Astrocyte (in vitro differentiated cells and primary cell): ENCODE measurements at regions not wholly inside any gene's neighbourhood (a gene's known extent, or its start where the extent isn't known, plus 50 kb on each side); places are given as distances from the start of the nearest gene placed in this dataset.

ENCODE experiments used
- DNase-seq: peaks from one replicate; pipeline ENCODE4 v3.0.0-alpha.2; 2010; ENCODE audit warnings: low read depth
- FAIRE-seq: peaks from 2 replicates; lab custom pipeline; 2011; peaks lifted over from hg19 to GRCh38; lab: Jason Lieb, UNC
- H2AFZ ChIP-seq: 2 replicates; pipeline ENCODE4 v1.6.0; 2012; ENCODE audit warnings: low read depth, low read length, inconsistent platforms
- H3K27ac ChIP-seq: 2 replicates; pipeline ENCODE4 v1.5.1; 2011; ENCODE audit warnings: low read depth, low read length, inconsistent platforms
- H3K27me3 ChIP-seq: 2 replicates; pipeline ENCODE4 v1.6.0; 2011; ENCODE audit warnings: low read length, inconsistent platforms; ENCODE audit not compliant: insufficient read depth
- H3K36me3 ChIP-seq: 2 replicates; pipeline ENCODE4 v1.5.1; 2011; ENCODE audit warnings: low read length, inconsistent platforms; ENCODE audit not compliant: insufficient read depth
- H3K4me1 ChIP-seq: 2 replicates; pipeline ENCODE4 v1.5.1; 2011; ENCODE audit warnings: low read length, inconsistent platforms; ENCODE audit not compliant: insufficient read depth
- H3K4me2 ChIP-seq: 2 replicates; pipeline ENCODE4 v1.6.0; 2012; ENCODE audit warnings: low read length, inconsistent platforms
- H3K4me3 ChIP-seq: 2 replicates; pipeline ENCODE4 v1.5.1; 2011; ENCODE audit warnings: low read depth, mild to moderate bottlenecking, low read length, inconsistent platforms; ENCODE audit not compliant: insufficient read depth
- H3K79me2 ChIP-seq: 2 replicates; pipeline ENCODE4 v1.6.0; 2012; ENCODE audit warnings: mild to moderate bottlenecking, low read length, inconsistent platforms; ENCODE audit not compliant: insufficient read depth
- H3K9ac ChIP-seq: 2 replicates; pipeline ENCODE4 v1.6.0; 2012; ENCODE audit warnings: mild to moderate bottlenecking, low read length, inconsistent platforms
- H3K9me3 ChIP-seq: 2 replicates; pipeline ENCODE4 v1.5.1; 2012; ENCODE audit warnings: low read depth, mild to moderate bottlenecking, low read length, inconsistent platforms; ENCODE audit not compliant: insufficient read depth
- H4K20me1 ChIP-seq: 2 replicates; pipeline ENCODE4 v1.6.0; 2012; ENCODE audit warnings: low read length, inconsistent platforms; ENCODE audit not compliant: insufficient read depth
- H3K27ac Mint-ChIP-seq: one replicate; pipeline ENCODE4 v1.8.0; 2021; ENCODE audit warnings: mild to moderate bottlenecking, mixed read lengths; ENCODE audit not compliant: unreplicated experiment
- H3K27me3 Mint-ChIP-seq: one replicate; pipeline ENCODE4 v1.8.0; 2021; ENCODE audit warnings: low read depth, mixed read lengths; ENCODE audit not compliant: unreplicated experiment
- H3K36me3 Mint-ChIP-seq: one replicate; pipeline ENCODE4 v1.8.0; 2021; ENCODE audit warnings: low read depth, mixed read lengths; ENCODE audit not compliant: unreplicated experiment
- H3K4me1 Mint-ChIP-seq: one replicate; pipeline ENCODE4 v1.8.0; 2021; ENCODE audit warnings: low read depth, mixed read lengths; ENCODE audit not compliant: unreplicated experiment
- H3K4me3 Mint-ChIP-seq: one replicate; pipeline ENCODE4 v1.8.0; 2021; ENCODE audit warnings: mild to moderate bottlenecking, moderate library complexity, mixed read lengths; ENCODE audit not compliant: unreplicated experiment
- H3K9me3 Mint-ChIP-seq: one replicate; pipeline ENCODE4 v1.8.0; 2021; ENCODE audit warnings: mild to moderate bottlenecking, mixed read lengths; ENCODE audit not compliant: unreplicated experiment
- EZH2 ChIP-seq: IDR thresholded peaks from 2 replicates; pipeline ENCODE4 v1.6.1; 2012; ENCODE audit warnings: mild to moderate bottlenecking, low read length, inconsistent platforms; ENCODE audit not compliant: insufficient read depth
- TF ChIP-seq, protein P1 (sequence below): IDR thresholded peaks from 2 replicates; pipeline ENCODE4 v1.5.1; 2011; ENCODE audit warnings: low read depth, mild to moderate bottlenecking, inconsistent platforms, low read length, moderate library complexity; ENCODE audit not compliant: insufficient read depth

DNA sequence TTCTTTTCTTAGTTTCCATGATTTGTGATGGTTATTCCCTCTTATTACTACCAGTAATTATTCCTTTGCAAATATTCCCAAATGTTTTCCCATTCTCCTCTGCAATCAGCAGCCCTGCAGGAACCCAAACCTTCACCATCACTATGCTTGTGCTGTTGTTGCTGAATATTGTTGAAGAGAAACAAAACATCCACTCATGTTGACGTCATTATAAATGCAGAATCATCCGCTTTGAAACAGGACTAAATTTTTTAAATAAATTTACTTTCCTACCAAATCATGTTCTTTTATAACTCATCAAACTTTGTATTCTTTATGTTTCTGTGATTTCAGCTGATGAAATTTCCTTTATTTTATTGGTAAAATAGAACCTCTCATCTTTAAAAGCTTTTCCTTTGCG is 787.0 kb upstream of the B3GALT2 start:
- no peak overlapping the region for H2AFZ ChIP-seq
- FAIRE-seq, result no peak

DNA sequence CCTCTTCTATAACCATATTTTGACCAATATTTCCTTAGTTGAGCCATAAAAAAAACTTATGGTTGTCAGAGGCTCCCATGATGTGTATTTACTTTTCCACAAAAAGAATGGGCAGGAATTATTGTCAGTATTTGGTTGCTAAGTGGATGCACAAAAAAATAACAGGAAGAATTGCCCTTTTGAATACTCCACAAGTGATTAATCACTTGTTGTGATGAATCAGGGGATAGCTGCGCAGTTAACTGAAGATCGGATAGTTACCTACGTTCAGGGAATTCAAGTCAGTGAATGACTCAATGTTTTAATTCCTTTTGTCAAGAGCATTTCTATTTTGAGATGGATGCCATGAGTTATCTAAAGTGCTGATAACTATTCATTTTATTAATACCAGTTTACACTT is 785.2 kb upstream of the B3GALT2 start:
- Histone ChIP-seq H3K9ac (no peak overlapping the region), H3K36me3 (no peaks in the 10 kb centered on the region), H3K9me3 (no peaks in the 10 kb centered on the region), H3K27me3 (no peaks in the 10 kb centered on the region), H3K27ac (peak overlapping the region; percentile 78), H3K79me2 (no peaks in the 10 kb centered on the region), H2AFZ (no peak overlapping the region), H3K4me1 (peaks cover 10% of the 10 kb centered on the region), H3K4me3 (no peak overlapping the region), H4K20me1 (no peaks in the 10 kb centered on the region), H3K4me2 (no peak overlapping the region)
- Mint-ChIP-seq H3K9me3 (no peaks in the 10 kb centered on the region), H3K4me1 (peaks cover 3% of the 10 kb centered on the region), H3K27me3 (no peaks in the 10 kb centered on the region), H3K4me3 (no peak overlapping the region), H3K36me3 (no peaks in the 10 kb centered on the region), H3K27ac (no peak overlapping the region)
- FAIRE-seq (no peak), DNase-seq (peak; percentile 95)
- no peak for TF ChIP-seq EZH2
- TF ChIP-seq, protein P1, sequence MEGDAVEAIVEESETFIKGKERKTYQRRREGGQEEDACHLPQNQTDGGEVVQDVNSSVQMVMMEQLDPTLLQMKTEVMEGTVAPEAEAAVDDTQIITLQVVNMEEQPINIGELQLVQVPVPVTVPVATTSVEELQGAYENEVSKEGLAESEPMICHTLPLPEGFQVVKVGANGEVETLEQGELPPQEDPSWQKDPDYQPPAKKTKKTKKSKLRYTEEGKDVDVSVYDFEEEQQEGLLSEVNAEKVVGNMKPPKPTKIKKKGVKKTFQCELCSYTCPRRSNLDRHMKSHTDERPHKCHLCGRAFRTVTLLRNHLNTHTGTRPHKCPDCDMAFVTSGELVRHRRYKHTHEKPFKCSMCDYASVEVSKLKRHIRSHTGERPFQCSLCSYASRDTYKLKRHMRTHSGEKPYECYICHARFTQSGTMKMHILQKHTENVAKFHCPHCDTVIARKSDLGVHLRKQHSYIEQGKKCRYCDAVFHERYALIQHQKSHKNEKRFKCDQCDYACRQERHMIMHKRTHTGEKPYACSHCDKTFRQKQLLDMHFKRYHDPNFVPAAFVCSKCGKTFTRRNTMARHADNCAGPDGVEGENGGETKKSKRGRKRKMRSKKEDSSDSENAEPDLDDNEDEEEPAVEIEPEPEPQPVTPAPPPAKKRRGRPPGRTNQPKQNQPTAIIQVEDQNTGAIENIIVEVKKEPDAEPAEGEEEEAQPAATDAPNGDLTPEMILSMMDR, result no peak

More for the DNA sequence above, 787.0 kb upstream of the B3GALT2 start:
- peaks cover 10% of the 10 kb centered on the region for H3K4me1 ChIP-seq
- no peaks in the 10 kb centered on the region for H3K27me3 ChIP-seq
- Mint-ChIP-seq H3K36me3 (no peaks in the 10 kb centered on the region), H3K4me3 (no peak overlapping the region), H3K9me3 (no peaks in the 10 kb centered on the region), H3K27me3 (no peaks in the 10 kb centered on the region), H3K27ac (no peak overlapping the region), H3K4me1 (peaks cover 3% of the 10 kb centered on the region)
- DNase-seq, result no peak
- H3K27ac ChIP-seq, result no peak overlapping the region
- no peak overlapping the region for H3K4me2 ChIP-seq
- TF ChIP-seq, protein P1, result no peak
- TF ChIP-seq EZH2, result no peak
- no peaks in the 10 kb centered on the region for H3K36me3 ChIP-seq
- H3K9me3 ChIP-seq, result no peaks in the 10 kb centered on the region
- no peaks in the 10 kb centered on the region for H4K20me1 ChIP-seq
- no peak overlapping the region for H3K4me3 ChIP-seq
- no peaks in the 10 kb centered on the region for H3K79me2 ChIP-seq
- no peak overlapping the region for H3K9ac ChIP-seq

DNA sequence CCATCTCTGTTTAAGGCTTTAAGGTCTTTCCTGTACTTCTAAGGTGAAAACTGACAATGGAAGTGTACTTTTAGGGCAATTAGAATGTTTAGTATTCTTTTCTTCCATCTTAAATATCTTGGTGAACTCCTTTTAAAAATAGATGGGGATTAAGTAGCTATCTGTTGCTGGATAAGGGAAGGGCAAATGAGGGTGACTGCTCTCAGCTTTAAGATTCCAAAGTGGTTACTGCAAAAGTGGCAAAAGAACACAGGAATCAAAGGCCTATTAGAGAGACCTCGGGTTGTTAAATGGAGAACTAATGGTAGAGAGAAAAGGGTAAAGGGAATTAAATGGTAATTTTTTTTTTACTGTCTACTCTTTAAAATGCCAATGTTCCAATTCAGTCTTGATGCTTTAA is 774.1 kb upstream of the B3GALT2 start:
- H3K4me2 ChIP-seq, result no peak overlapping the region
- no peaks in the 10 kb centered on the region for H4K20me1 ChIP-seq
- H3K9ac ChIP-seq, result no peak overlapping the region
- no peak for FAIRE-seq
- no peaks in the 10 kb centered on the region for H3K36me3 ChIP-seq
- DNase-seq, result no peak
- no peaks in the 10 kb centered on the region for H3K79me2 ChIP-seq
- no peak overlapping the region for H3K27ac ChIP-seq
- Mint-ChIP-seq H3K27ac (no peak overlapping the region), H3K36me3 (no peaks in the 10 kb centered on the region), H3K4me3 (no peak overlapping the region), H3K27me3 (no peaks in the 10 kb centered on the region), H3K9me3 (peaks cover 2% of the 10 kb centered on the region), H3K4me1 (no peaks in the 10 kb centered on the region)
- no peaks in the 10 kb centered on the region for H3K9me3 ChIP-seq
- no peaks in the 10 kb centered on the region for H3K27me3 ChIP-seq
- no peak overlapping the region for H2AFZ ChIP-seq
- no peaks in the 10 kb centered on the region for H3K4me1 ChIP-seq
- no peak overlapping the region for H3K4me3 ChIP-seq
- TF ChIP-seq, protein P1, result no peak
- no peak for TF ChIP-seq EZH2
